ENCODE measurements at regions not wholly inside any gene's neighbourhood (a gene's known extent, or its start where the extent isn't known, plus 50 kb on each side); places are given as distances from the start of the nearest gene placed in this dataset.

- no CpG with 5 or more reads among the region's 3 CpGs for whole genome bisulfite sequencing (ENCODE audit: insufficient coverage)
- no peaks in the 10 kb centered on the region for H3K4me1 Mint-ChIP-seq
- intact Hi-C loops (cut with micrococcal nuclease) = no loop called here
These were observed 62.6 kb upstream of the CYYR1 start for GRCh38 chr21:26635681-26636080.

GRCh38 chr21:26632691-26633090 lies 59.6 kb upstream of the CYYR1 start:
- no peaks in the 10 kb centered on the region for H3K4me1 ChIP-seq (ENCODE audit: control insufficient read depth in 2 of 2, insufficient read depth in 2 of 2, low read length in 2 of 2)
- Mint-ChIP-seq H3K9me3 (ENCODE audit: insufficient read depth) (peaks cover 5% of the 10 kb centered on the region), H3K4me1 (no peaks in the 10 kb centered on the region), H3K27ac (no peak overlapping the region), H3K27me3 (no peaks in the 10 kb centered on the region), H3K4me3 (no peak overlapping the region)
- POLR2A ChIA-PET = no interaction called here
- CTCF ChIA-PET = no interaction called here
- DNase-seq (no peak), ATAC-seq (ENCODE audit: low read depth) (no peak)
- H3K4me3 ChIP-seq (ENCODE audit: control extremely low read depth in 1 of 5, extremely low read depth in 1 of 5, insufficient read depth in 1 of 5, low read depth in 2 of 5, low read length in 4 of 5) = no peak overlapping the region
- intact Hi-C loops (cut with micrococcal nuclease) = no loop called here
- 50% methylated on average over 2 of the region's 2 CpGs for WGBS (ENCODE audit: insufficient coverage)
- H3K79me2 ChIP-seq (ENCODE audit: control insufficient read depth, insufficient read depth, low read length) = no peaks in the 10 kb centered on the region
- TF ChIP-seq CTCF (IDR thresholded peaks at IDR 0.05) = no peak
- no peak for TF ChIP-seq EZH2 (IDR thresholded peaks at IDR 0.05; ENCODE audit: borderline replicate concordance, insufficient read depth, low read depth, low read length, poor library complexity, severe bottlenecking)
- H3K4me2 ChIP-seq (replicated peaks; ENCODE audit: low read depth, low read length, poor library complexity, severe bottlenecking) = no peak overlapping the region
- no peak overlapping the region for H3K9ac ChIP-seq (ENCODE audit: low read length)
- H2AFZ ChIP-seq (ENCODE audit: insufficient read depth, low read depth, low read length, poor library complexity, severe bottlenecking) = no peak overlapping the region
- H3K36me3 ChIP-seq (replicated peaks in 1 of 2; ENCODE audit: control extremely low read depth in 1 of 2, control insufficient read depth in 1 of 2, extremely low read depth in 1 of 2, insufficient read depth in 2 of 2, low read length in 1 of 2) = no peaks in the 10 kb centered on the region
- H3K27ac ChIP-seq (ENCODE audit: low read length in 2 of 2) = no peak overlapping the region
- no peaks in the 10 kb centered on the region for H3K27me3 ChIP-seq (replicated peaks in 1 of 4; ENCODE audit: control extremely low read depth in 1 of 4, control insufficient read depth in 3 of 4, insufficient read depth in 4 of 4, low read length in 3 of 4)
- H3K9me3 ChIP-seq (ENCODE audit: control extremely low read depth in 1 of 3, control insufficient read depth in 2 of 3, insufficient read depth in 1 of 3, low read length in 2 of 3) = peaks cover 1 to 11% (median 8%) of the 10 kb centered on the region in 3 donors
- no peaks in the 10 kb centered on the region for H4K20me1 ChIP-seq (ENCODE audit: control insufficient read depth, insufficient read depth, low read length, poor library complexity, severe bottlenecking)

More at GRCh38 chr21:26635681-26636080, 62.6 kb upstream of the CYYR1 start:
- no peak overlapping the region for H2AFZ ChIP-seq (ENCODE audit: insufficient read depth, low read depth, low read length, poor library complexity, severe bottlenecking)
- no peaks in the 10 kb centered on the region for H3K79me2 ChIP-seq (ENCODE audit: control insufficient read depth, insufficient read depth, low read length)
- ChIA-PET POLR2A (no interaction called here), CTCF (no interaction called here)
- no peak overlapping the region for H3K27ac ChIP-seq (ENCODE audit: low read length in 2 of 2)
- no peak for ATAC-seq (ENCODE audit: low read depth)
- no peaks in the 10 kb centered on the region for H3K36me3 ChIP-seq (replicated peaks in 1 of 2; ENCODE audit: control extremely low read depth in 1 of 2, control insufficient read depth in 1 of 2, extremely low read depth in 1 of 2, insufficient read depth in 2 of 2, low read length in 1 of 2)
- H3K4me1 ChIP-seq (ENCODE audit: control insufficient read depth in 2 of 2, insufficient read depth in 2 of 2, low read length in 2 of 2) = no peaks in the 10 kb centered on the region
- Mint-ChIP-seq H3K9me3 (ENCODE audit: insufficient read depth) (peaks cover 5% of the 10 kb centered on the region), H3K27me3 (no peaks in the 10 kb centered on the region), H3K27ac (no peak overlapping the region), H3K4me3 (no peak overlapping the region)
- H3K27me3 ChIP-seq (replicated peaks in 1 of 4; ENCODE audit: control extremely low read depth in 1 of 4, control insufficient read depth in 3 of 4, insufficient read depth in 4 of 4, low read length in 3 of 4) = no peaks in the 10 kb centered on the region
- H3K9ac ChIP-seq (ENCODE audit: low read length) = no peak overlapping the region
- H4K20me1 ChIP-seq (ENCODE audit: control insufficient read depth, insufficient read depth, low read length, poor library complexity, severe bottlenecking) = no peaks in the 10 kb centered on the region
- TF ChIP-seq EZH2 (IDR thresholded peaks at IDR 0.05; ENCODE audit: borderline replicate concordance, insufficient read depth, low read depth, low read length, poor library complexity, severe bottlenecking) = no peak
- TF ChIP-seq CTCF (IDR thresholded peaks at IDR 0.05) = no peak
- no peak overlapping the region for H3K4me3 ChIP-seq (ENCODE audit: control extremely low read depth in 1 of 5, extremely low read depth in 1 of 5, insufficient read depth in 1 of 5, low read depth in 2 of 5, low read length in 4 of 5)
- no peak overlapping the region for H3K4me2 ChIP-seq (replicated peaks; ENCODE audit: low read depth, low read length, poor library complexity, severe bottlenecking)
- peaks cover 1 to 11% (median 8%) of the 10 kb centered on the region in 3 donors for H3K9me3 ChIP-seq (ENCODE audit: control extremely low read depth in 1 of 3, control insufficient read depth in 2 of 3, insufficient read depth in 1 of 3, low read length in 2 of 3)
- no peak for DNase-seq

Data from B cell (primary cell).